ENCODE measurements at regions not wholly inside any gene's neighbourhood (a gene's known extent, or its start where the extent isn't known, plus 50 kb on each side); places are given as distances from the start of the nearest gene placed in this dataset.

GRCh38 chr6:140824595-140824994, 1308.1 kb upstream of the GJE1 start:
- TF ChIP-seq CTCF (IDR thresholded peaks at IDR 0.05; ENCODE audit: poor library complexity, severe bottlenecking) (no peak), REST (IDR thresholded peaks at IDR 0.05; ENCODE audit: borderline replicate concordance) (no peak), POLR2AphosphoS5 (IDR thresholded peaks at IDR 0.05) (no peak)

Data from neural cell (in vitro differentiated cells).